Tibial artery (tissue), 4 donors: ENCODE measurements at regions not wholly inside any gene's neighbourhood (a gene's known extent, or its start where the extent isn't known, plus 50 kb on each side); places are given as distances from the start of the nearest gene placed in this dataset.
"Not testable (repeated sequence)": the region's sequence is repeated elsewhere in the genome, so short reads cannot be mapped to it uniquely, and the experiment has no call there.

Experiments
- DNase-seq, 2 donors: peaks; one replicate each; pipeline ENCODE4 v3.0.0-alpha.2; 2019
- H3K27ac ChIP-seq, 2 donors: fragments of 200-600 bp; sonication (generic) in 1 of 2; 1 replicate in 1 of 2; 2 replicates in 1 of 2; pipeline ENCODE4 v1.5.1; 2018 to 2019; ENCODE audit warnings: mild to moderate bottlenecking in 1 of 2
- H3K27me3 ChIP-seq, 2 donors: fragments of 200-600 bp; sonication (generic) in 1 of 2; one replicate each; pipeline versions ENCODE4 v1.5.1 to v1.6.0; 2016 to 2019
- H3K36me3 ChIP-seq, 3 donors: fragments of 200-600 bp; sonication (generic) in 2 of 3; one replicate each; pipeline ENCODE4 v1.5.1; 2016 to 2019; ENCODE audit warnings: mild to moderate bottlenecking in 2 of 3
- H3K4me1 ChIP-seq, 4 donors: fragments of 200-600 bp; sonication (generic) in 2 of 4; 1 replicate in 3 of 4; 2 replicates in 1 of 4; pipeline ENCODE4 v1.5.1; 2016 to 2019
- H3K4me3 ChIP-seq, 2 donors: fragments of 200-600 bp; sonication (generic) in 1 of 2; 1 replicate in 1 of 2; 2 replicates in 1 of 2; pipeline ENCODE4 v1.5.1; 2018 to 2019; ENCODE audit warnings: mild to moderate bottlenecking in 2 of 2
- H3K9me3 ChIP-seq, 3 donors: fragments of 200-600 bp; sonication (generic) in 1 of 3; one replicate each; pipeline ENCODE4 v1.5.1; 2016 to 2019
- CTCF ChIP-seq, 2 experiments: fragments of 200-600 bp in 1 of 2; fragments of 450-650 bp in 1 of 2; IDR thresholded peaks; one replicate each; pipeline ENCODE4 v1.5.1; 2017 to 2019; ENCODE audit warnings: antibody characterized with exemption in 2 of 2, mild to moderate bottlenecking in 1 of 2, moderate library complexity in 1 of 2
- intact Hi-C: fragments of 100-400 bp; cut with DNase I; formaldehyde crosslinking; loops from one replicate; pipeline ENCODE4 v1.15.0; 2023; ENCODE audit warnings: low total_unique reads

GRCh38 chr3:151675858-151676615 is 57.7 kb upstream of the AADACL2 start:
- H3K4me3 ChIP-seq, result no peak overlapping the region
- H3K27ac ChIP-seq, result no peak overlapping the region
- no peaks in the 10 kb centered on the region for H3K36me3 ChIP-seq
- H3K9me3 ChIP-seq, result peaks cover 0 to 11% (median 4%) of the 10 kb centered on the region in 3 donors
- H3K27me3 ChIP-seq, result no peaks in the 10 kb centered on the region
- H3K4me1 ChIP-seq, result no peaks in the 10 kb centered on the region
- TF ChIP-seq CTCF (IDR thresholded peaks at IDR 0.05), result no peak
- no peak for DNase-seq
- intact Hi-C loops, result no loop called here

GRCh38 chr3:151673974-151674373 is 59.8 kb upstream of the AADACL2 start:
- Histone ChIP-seq H3K9me3 (peaks cover 0 to 11% (median 4%) of the 10 kb centered on the region in 3 donors), H3K4me1 (no peaks in the 10 kb centered on the region), H3K27me3 (no peaks in the 10 kb centered on the region), H3K27ac (no peak overlapping the region), H3K4me3 (no peak overlapping the region), H3K36me3 (no peaks in the 10 kb centered on the region)
- no peak for DNase-seq
- intact Hi-C loops, result no loop called here
- no peak for TF ChIP-seq CTCF (IDR thresholded peaks at IDR 0.05)

- H3K4me3 ChIP-seq, H3K27ac ChIP-seq, H3K9me3 ChIP-seq, intact Hi-C loops, H3K36me3 ChIP-seq, H3K27me3 ChIP-seq, H3K4me1 ChIP-seq, DNase-seq: not testable (repeated sequence)
Measured at GRCh38 chr3:151667762-151668161, 66.0 kb upstream of the AADACL2 start.

- no peak overlapping the region for H3K27ac ChIP-seq
- DNase-seq, result no peak
- no peaks in the 10 kb centered on the region for H3K9me3 ChIP-seq
- no peaks in the 10 kb centered on the region for H3K27me3 ChIP-seq
- intact Hi-C loops, result loop anchor here (5.0 kb wide), 1 partner anchor 219 kb away; no protein-coding TSS in a partner anchor
- no peaks in the 10 kb centered on the region for H3K4me1 ChIP-seq
- H3K36me3 ChIP-seq, result no peaks in the 10 kb centered on the region
- TF ChIP-seq CTCF (IDR thresholded peaks at IDR 0.05), result peak in 1 of 2 experiments; percentile 52
- no peak overlapping the region for H3K4me3 ChIP-seq
Measured at GRCh38 chr3:151660885-151661284, 72.8 kb upstream of the AADACL2 start.

- no peak overlapping the region for H3K27ac ChIP-seq
- no peaks in the 10 kb centered on the region for H3K9me3 ChIP-seq
- no peaks in the 10 kb centered on the region for H3K27me3 ChIP-seq
- no peaks in the 10 kb centered on the region for H3K36me3 ChIP-seq
- no peak for DNase-seq
- no peaks in the 10 kb centered on the region for H3K4me1 ChIP-seq
- no peak overlapping the region for H3K4me3 ChIP-seq
- intact Hi-C loops, result no loop called here
- TF ChIP-seq CTCF (IDR thresholded peaks at IDR 0.05), result no peak
Measured at GRCh38 chr3:151644986-151645385, 88.7 kb upstream of the AADACL2 start.

GRCh38 chr3:151644020-151644620 is 89.6 kb upstream of the AADACL2 start:
- no peak overlapping the region for H3K4me3 ChIP-seq
- no peaks in the 10 kb centered on the region for H3K4me1 ChIP-seq
- H3K36me3 ChIP-seq, result no peaks in the 10 kb centered on the region
- H3K27me3 ChIP-seq, result no peaks in the 10 kb centered on the region
- TF ChIP-seq CTCF (IDR thresholded peaks at IDR 0.05), result no peak
- intact Hi-C loops, result no loop called here
- no peak overlapping the region for H3K27ac ChIP-seq
- H3K9me3 ChIP-seq, result no peaks in the 10 kb centered on the region
- no peak for DNase-seq
